Stimulated activated CD8-positive, alpha-beta memory T cell treated with anti-CD3 and anti-CD28 coated beads, Interleukin-12 subunit alpha, Interleukin-12 subunit beta, amount 100 ng/mL, for 1 hour (primary cell): ENCODE measurements at regions not wholly inside any gene's neighbourhood (a gene's known extent, or its start where the extent isn't known, plus 50 kb on each side); places are given as distances from the start of the nearest gene placed in this dataset.

ENCODE experiments used
- DNase-seq: peaks from one replicate; pipeline ENCODE4 v3.0.0-alpha.2; 2020; ENCODE audit warnings: low read depth

GRCh38 chr12:97093187-97093683 lies 186.2 kb downstream of the NEDD1 start:
- no peak for DNase-seq

- no peak for DNase-seq
Observed at GRCh38 chr12:97097734-97098133, 190.7 kb downstream of the NEDD1 start.

- no peak for DNase-seq
Observed at GRCh38 chr12:97109441-97109840, 202.4 kb downstream of the NEDD1 start.

GRCh38 chr12:97112136-97112535 lies 205.1 kb downstream of the NEDD1 start:
- DNase-seq: no peak

- no peak for DNase-seq
Observed at GRCh38 chr12:97118796-97119375, 211.8 kb downstream of the NEDD1 start.

- no peak for DNase-seq
Observed at GRCh38 chr12:97127061-97127460, 220.0 kb downstream of the NEDD1 start.

GRCh38 chr12:97131220-97131981 lies 224.3 kb downstream of the NEDD1 start:
- no peak for DNase-seq

- no peak for DNase-seq
Observed at GRCh38 chr12:97132270-97132669, 225.2 kb downstream of the NEDD1 start.

GRCh38 chr12:97134495-97134894 lies 227.4 kb downstream of the NEDD1 start:
- no peak for DNase-seq

- DNase-seq: no peak
Observed at GRCh38 chr12:97140355-97140754, 233.3 kb downstream of the NEDD1 start.

- no peak for DNase-seq
Observed at GRCh38 chr12:97142737-97143410, 235.8 kb downstream of the NEDD1 start.

- peak; percentile 6 for DNase-seq
Observed at GRCh38 chr12:97148941-97149559, 242.0 kb downstream of the NEDD1 start.

GRCh38 chr12:97151481-97151880 lies 244.4 kb downstream of the NEDD1 start:
- DNase-seq: no peak

- DNase-seq: no peak
Observed at GRCh38 chr12:97159377-97159776, 252.3 kb downstream of the NEDD1 start.

- no peak for DNase-seq
Observed at GRCh38 chr12:97160277-97160676, 253.2 kb downstream of the NEDD1 start.

GRCh38 chr12:97162173-97162572 lies 255.1 kb downstream of the NEDD1 start:
- DNase-seq: no peak

GRCh38 chr12:97164936-97165335 lies 257.9 kb downstream of the NEDD1 start:
- DNase-seq: no peak

GRCh38 chr12:97167598-97167997 lies 260.5 kb downstream of the NEDD1 start:
- no peak for DNase-seq

- DNase-seq: no peak
Observed at GRCh38 chr12:97168804-97169203, 261.7 kb downstream of the NEDD1 start.

- DNase-seq: no peak
Observed at GRCh38 chr12:97169889-97170567, 263.0 kb downstream of the NEDD1 start.

GRCh38 chr12:97173688-97174410 lies 266.8 kb downstream of the NEDD1 start:
- no peak for DNase-seq
